LNCAP (cell line): ENCODE measurements at regions not wholly inside any gene's neighbourhood (a gene's known extent, or its start where the extent isn't known, plus 50 kb on each side); places are given as distances from the start of the nearest gene placed in this dataset.

Source experiments
- CTCF ChIP-seq: fragments of 450-650 bp; IDR thresholded peaks from 2 replicates; pipeline ENCODE4 v1.5.1; 2017; ENCODE audit warnings: mild to moderate bottlenecking

GRCh38 chr20:60087563-60088105 is 129.4 kb downstream of the CDH26 start:
- no peak for TF ChIP-seq CTCF

- no peak for TF ChIP-seq CTCF
Observed at GRCh38 chr20:60088236-60088635, 130.0 kb downstream of the CDH26 start.

DNA sequence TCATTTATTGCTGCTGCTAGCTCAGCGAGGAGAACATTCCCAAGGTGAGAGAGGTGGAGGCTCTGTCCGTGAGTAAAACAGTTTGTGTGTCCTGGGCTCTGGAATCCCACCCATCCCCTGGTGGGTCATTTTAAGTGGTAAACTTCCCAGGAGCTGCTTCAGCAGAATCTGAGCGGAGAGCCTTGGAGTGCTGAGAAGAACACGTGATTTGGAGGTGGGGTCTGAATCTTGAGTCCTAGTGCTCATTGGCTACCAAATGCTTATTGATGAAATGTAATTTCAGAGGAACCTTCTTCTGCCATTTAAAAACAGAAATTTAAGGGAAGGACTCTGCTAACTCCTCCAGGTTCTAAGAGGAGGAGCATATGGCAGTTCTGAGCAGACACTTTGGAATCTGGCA is 132.4 kb downstream of the CDH26 start:
- TF ChIP-seq CTCF, result no peak

DNA sequence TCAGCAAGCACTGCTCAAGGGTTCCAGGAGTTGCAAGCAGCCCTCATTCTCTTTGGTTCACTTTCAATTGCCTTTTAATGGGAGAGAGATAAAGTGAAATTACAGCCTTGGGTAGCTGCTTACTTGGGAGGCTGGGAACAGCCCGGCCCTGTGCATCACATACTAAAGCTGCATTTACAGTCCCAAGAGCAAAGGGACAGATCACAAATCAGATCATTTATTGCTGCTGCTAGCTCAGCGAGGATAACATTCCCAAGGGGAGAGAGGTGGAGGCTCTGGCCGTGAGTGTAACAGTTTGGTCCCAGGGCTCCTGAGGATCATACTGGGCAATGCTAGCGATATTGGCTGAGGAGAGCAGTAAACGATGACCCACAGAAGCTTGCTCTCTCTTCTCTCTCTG is 133.1 kb downstream of the CDH26 start:
- no peak for TF ChIP-seq CTCF

DNA sequence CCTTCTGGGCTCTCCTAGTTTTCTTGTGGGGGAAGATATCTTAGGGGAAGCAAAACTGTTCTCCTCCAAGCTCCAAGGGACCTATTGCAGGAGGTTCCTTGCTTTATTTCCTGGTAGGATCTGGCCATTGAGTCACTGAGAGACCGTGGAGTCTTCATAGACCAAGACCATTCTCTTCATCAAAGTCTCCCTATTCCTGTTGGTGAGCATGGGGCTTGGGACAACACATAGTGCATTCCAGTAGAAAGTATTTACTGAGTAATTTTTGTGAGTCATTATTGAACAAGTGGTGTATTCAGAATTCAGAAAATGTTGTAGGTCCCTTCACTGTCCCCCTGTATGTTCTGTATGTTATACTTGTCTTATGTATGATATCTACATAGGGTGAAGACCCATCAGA is 133.6 kb downstream of the CDH26 start:
- TF ChIP-seq CTCF, result no peak

- no peak for TF ChIP-seq CTCF
Observed at GRCh38 chr20:60092729-60093128, 134.5 kb downstream of the CDH26 start.

DNA sequence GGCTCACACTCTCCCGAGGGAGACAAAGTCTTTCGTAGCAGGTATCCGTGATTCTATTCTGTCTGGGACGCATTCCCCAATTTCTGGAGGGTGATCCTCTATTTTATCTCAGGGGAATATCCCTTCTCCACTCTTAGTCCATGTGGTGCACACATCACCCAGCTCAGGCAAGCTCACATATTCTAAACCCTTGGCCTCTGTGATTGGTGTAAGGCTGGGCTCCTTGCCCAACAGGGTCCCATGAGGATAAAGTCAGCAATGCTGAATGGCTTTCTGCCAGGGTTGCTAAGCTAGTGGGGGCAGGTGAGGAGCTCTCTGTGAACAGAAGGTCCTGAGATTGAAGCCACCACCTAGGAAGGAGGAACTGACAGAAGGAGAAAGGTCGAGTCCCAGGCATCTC is 137.2 kb downstream of the CDH26 start:
- no peak for TF ChIP-seq CTCF

DNA sequence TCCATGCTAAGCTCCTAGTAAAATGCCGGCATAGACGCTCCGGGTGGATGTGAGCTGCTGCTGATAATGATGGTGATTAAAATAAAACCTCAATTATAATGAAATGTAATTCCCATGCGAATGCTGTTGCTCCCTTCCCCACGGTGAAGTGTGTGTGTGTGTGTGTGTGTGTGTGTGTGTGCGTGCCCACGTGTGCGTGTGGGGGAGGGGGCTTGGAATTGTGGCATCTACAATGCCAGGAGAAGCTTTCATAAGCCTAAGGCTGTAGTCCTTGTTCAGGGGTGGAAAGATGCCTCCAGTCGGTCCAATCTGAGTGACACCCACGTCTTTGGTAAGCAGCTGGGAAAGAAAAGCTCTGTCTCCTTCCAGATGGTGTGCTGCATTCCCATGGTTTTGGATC is 137.9 kb downstream of the CDH26 start:
- TF ChIP-seq CTCF, result no peak
